ENCODE measurements at regions not wholly inside any gene's neighbourhood (a gene's known extent, or its start where the extent isn't known, plus 50 kb on each side); places are given as distances from the start of the nearest gene placed in this dataset.

- TF ChIP-seq CTCF (IDR thresholded peaks at IDR 0.05) (no peak), POLR2AphosphoS5 (IDR thresholded peaks at IDR 0.05) (no peak), EP300 (IDR thresholded peaks at IDR 0.05) (no peak)
These were observed 146.4 kb upstream of the ATXN7L3B start for GRCh38 chr12:74391283-74391682.
